Chondrocyte (in vitro differentiated cells): ENCODE measurements at regions not wholly inside any gene's neighbourhood (a gene's known extent, or its start where the extent isn't known, plus 50 kb on each side); places are given as distances from the start of the nearest gene placed in this dataset.
A peak's percentile ranks its signal among the peaks of the same experiment; 100 is the strongest.

Experiments used
- DNase-seq: peaks from one replicate; pipeline ENCODE4 v3.0.0; 2021; ENCODE audit warnings: mixed read lengths, low spot score
- H3K27ac Mint-ChIP-seq: one replicate; pipeline ENCODE4 v1.8.0; 2021; ENCODE audit warnings: mild to moderate bottlenecking, moderate library complexity, mixed read lengths; ENCODE audit not compliant: unreplicated experiment
- H3K27me3 Mint-ChIP-seq: 2 replicates; pipeline ENCODE4 v1.8.0; 2021; ENCODE audit warnings: low read depth, mixed read lengths
- H3K36me3 Mint-ChIP-seq: 2 replicates; pipeline ENCODE4 v1.8.0; 2021; ENCODE audit warnings: low read depth, mixed read lengths
- H3K4me1 Mint-ChIP-seq: 2 replicates; pipeline ENCODE4 v1.8.0; 2021; ENCODE audit warnings: low read depth, mild to moderate bottlenecking, mixed read lengths
- H3K4me3 Mint-ChIP-seq: one replicate; pipeline ENCODE4 v1.8.0; 2021; ENCODE audit warnings: mild to moderate bottlenecking, moderate library complexity, mixed read lengths; ENCODE audit not compliant: unreplicated experiment
- H3K9me3 Mint-ChIP-seq: 2 replicates; pipeline ENCODE4 v1.8.0; 2021; ENCODE audit warnings: low read depth, mixed read lengths
- CTCF ChIP-seq: fragments of 200-600 bp; sonication (generic); IDR thresholded peaks from 2 replicates; pipeline ENCODE4 v1.5.0; 2021; ENCODE audit warnings: antibody characterized with exemption, mild to moderate bottlenecking, moderate library complexity

GRCh38 chr11:116540645-116541304, 232.0 kb downstream of the BUD13 start:
- peaks cover 28% of the 10 kb centered on the region for H3K27me3 Mint-ChIP-seq
- no peak for DNase-seq
- H3K4me3 Mint-ChIP-seq: no peak overlapping the region
- H3K27ac Mint-ChIP-seq: no peak overlapping the region
- no peaks in the 10 kb centered on the region for H3K4me1 Mint-ChIP-seq
- H3K9me3 Mint-ChIP-seq: peaks cover 6% of the 10 kb centered on the region
- no peak for TF ChIP-seq CTCF
- H3K36me3 Mint-ChIP-seq: no peaks in the 10 kb centered on the region

GRCh38 chr11:116539836-116540418, 232.9 kb downstream of the BUD13 start:
- Mint-ChIP-seq H3K4me1 (no peaks in the 10 kb centered on the region), H3K9me3 (peaks cover 6% of the 10 kb centered on the region), H3K27me3 (peaks cover 32% of the 10 kb centered on the region), H3K4me3 (no peak overlapping the region), H3K27ac (no peak overlapping the region), H3K36me3 (no peaks in the 10 kb centered on the region)
- TF ChIP-seq CTCF: no peak
- no peak for DNase-seq

- Mint-ChIP-seq H3K4me1 (no peaks in the 10 kb centered on the region), H3K27me3 (peaks cover 37% of the 10 kb centered on the region), H3K4me3 (no peak overlapping the region), H3K36me3 (no peaks in the 10 kb centered on the region), H3K9me3 (peaks cover 6% of the 10 kb centered on the region), H3K27ac (no peak overlapping the region)
- no peak for DNase-seq
- TF ChIP-seq CTCF: no peak
Observed at GRCh38 chr11:116539211-116539610, 233.6 kb downstream of the BUD13 start.

GRCh38 chr11:116538677-116539076, 234.1 kb downstream of the BUD13 start:
- TF ChIP-seq CTCF: no peak
- Mint-ChIP-seq H3K4me1 (no peaks in the 10 kb centered on the region), H3K27me3 (peaks cover 40% of the 10 kb centered on the region), H3K9me3 (peaks cover 6% of the 10 kb centered on the region), H3K27ac (no peak overlapping the region), H3K36me3 (no peaks in the 10 kb centered on the region), H3K4me3 (no peak overlapping the region)
- DNase-seq: no peak

- no peaks in the 10 kb centered on the region for H3K36me3 Mint-ChIP-seq
- no peak overlapping the region for H3K4me3 Mint-ChIP-seq
- H3K9me3 Mint-ChIP-seq: peaks cover 6% of the 10 kb centered on the region
- no peaks in the 10 kb centered on the region for H3K4me1 Mint-ChIP-seq
- no peak for TF ChIP-seq CTCF
- peak; percentile 36 for DNase-seq
- no peak overlapping the region for H3K27ac Mint-ChIP-seq
- peaks cover 40% of the 10 kb centered on the region for H3K27me3 Mint-ChIP-seq
Observed at GRCh38 chr11:116537709-116538108, 235.1 kb downstream of the BUD13 start.
